ENCODE measurements at regions not wholly inside any gene's neighbourhood (a gene's known extent, or its start where the extent isn't known, plus 50 kb on each side); places are given as distances from the start of the nearest gene placed in this dataset.
"Not testable (repeated sequence)": the region's sequence is repeated elsewhere in the genome, so short reads cannot be mapped to it uniquely, and the experiment has no call there.

DNA sequence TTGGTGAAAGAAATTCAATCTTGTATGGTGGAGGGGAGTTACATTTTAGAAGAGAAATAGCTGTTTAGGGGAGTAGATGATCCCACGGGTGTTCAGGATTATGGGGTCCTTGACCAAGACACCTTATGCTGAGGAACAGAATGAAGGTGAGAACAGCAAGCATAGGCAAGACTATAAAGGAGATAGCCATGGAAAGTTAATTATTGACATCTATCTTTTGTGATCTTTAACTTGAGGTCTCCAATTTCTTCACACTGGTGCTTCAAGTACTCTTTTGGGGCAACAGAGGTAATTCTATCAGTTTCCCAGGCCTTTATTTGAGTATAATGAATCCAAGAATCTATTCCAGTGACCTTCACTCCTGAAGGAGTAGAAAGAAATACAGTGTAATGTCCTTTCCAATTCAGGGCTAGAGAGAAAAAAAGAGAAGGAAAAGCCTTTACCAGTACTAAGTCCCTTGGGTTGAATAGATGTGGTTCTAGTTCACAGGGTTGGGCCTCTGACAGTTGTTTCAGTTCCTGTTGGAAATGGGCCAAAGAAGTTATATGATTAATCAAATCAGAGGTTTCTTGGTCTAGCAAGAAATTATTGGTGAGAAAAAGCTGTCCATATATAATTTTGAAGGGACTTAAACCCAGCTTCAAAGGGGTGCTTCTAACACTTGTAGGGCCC, 2104.1 kb upstream of the ACO1 start:
- DNase-seq (ENCODE audit: low read depth in 4 of 4, low spot score in 3 of 4): no peak

DNA sequence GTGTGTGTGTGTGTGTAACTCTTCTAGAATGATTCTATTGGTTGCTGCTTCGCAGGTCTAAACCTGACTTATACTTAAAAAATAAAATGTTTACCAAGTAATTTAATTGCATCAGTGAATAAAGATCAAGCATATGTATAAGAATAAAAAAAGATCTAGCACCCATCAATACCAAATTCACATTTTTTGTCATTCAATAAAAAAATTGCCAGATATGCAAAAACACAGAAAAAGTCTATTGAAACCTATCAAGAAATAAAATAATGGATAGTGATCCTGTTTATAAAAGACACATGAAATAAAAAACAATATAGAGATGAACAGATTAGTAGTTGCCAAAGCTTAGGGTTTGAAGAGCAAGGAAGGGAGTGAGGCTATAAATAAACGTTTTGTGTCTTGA, 2095.0 kb upstream of the ACO1 start:
- DNase-seq (ENCODE audit: low read depth in 4 of 4, low spot score in 3 of 4): no peak

DNA sequence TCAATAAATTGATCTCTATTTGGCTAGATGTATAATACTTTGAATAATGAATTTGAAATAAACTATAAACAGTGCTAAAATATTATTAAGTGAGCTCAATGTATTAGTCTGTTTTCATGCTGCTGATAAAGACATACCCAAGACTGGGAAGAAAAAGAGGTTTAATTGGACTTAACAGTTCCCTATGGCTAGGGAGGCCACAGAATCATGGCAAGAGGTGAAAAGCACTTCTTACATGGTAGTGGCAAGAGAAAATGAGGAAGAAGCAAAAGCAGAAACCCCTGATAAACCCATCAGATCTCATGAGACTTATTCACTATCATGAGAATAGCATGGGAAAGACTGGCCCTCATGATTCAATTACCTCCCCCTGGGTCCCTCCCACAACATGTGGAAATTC, 2092.4 kb upstream of the ACO1 start:
- DNase-seq (ENCODE audit: low read depth in 4 of 4, low spot score in 3 of 4): not testable (repeated sequence)

DNA sequence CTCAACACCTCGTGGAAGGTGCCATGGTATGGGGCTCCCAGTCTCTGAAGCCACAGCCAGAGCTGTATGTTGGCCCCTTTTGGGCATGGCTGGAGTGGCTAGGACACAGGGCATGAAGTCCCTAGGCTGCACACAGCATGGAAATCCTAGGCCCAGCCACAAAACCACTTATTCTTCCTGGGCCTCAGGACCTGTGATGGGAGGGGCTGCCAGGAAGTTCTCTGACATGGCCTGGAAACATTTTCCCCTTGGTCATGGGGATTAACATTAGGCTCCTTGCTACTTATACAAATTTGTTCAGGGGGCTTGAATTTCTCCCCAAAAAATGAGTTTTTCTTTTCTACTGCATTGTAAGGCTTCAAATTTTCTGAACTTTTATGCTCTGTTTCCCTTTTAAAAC, 2091.2 kb upstream of the ACO1 start:
- no peak for DNase-seq (ENCODE audit: low read depth in 4 of 4, low spot score in 3 of 4)

DNA sequence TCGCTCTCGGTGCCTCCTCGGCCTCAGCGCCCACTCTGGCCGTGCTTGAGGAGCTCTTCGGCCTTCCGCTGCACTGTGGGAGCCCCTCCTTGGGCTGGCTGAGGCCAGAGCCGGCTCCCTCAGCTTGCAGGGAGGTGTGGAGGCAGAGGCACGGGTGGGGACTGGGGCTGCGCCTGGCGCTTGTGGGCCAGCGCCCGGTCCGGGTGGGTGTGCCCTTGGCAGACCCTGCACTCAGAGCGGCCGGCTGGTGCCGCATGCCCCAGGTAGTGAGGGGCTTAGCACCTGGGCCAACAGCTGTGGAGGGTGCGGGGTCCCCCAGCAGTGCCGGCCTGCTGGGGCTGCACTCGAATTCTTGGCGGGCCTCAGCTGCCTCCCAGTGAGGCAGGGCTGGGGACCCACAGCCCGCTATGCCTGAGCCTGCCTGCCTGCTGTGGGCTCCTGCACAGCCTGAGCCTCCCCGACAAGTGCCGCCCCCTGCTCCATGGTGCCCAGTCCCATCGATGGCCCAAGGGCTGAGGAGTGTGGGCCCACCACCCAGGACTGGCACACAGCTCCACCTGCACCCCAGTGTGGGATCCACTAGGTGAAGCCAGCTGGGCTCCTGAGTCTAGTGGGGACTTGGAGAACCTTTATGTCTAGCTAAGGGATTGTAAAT, 2085.2 kb upstream of the ACO1 start:
- no peak for DNase-seq (ENCODE audit: low read depth in 4 of 4, low spot score in 3 of 4)

DNA sequence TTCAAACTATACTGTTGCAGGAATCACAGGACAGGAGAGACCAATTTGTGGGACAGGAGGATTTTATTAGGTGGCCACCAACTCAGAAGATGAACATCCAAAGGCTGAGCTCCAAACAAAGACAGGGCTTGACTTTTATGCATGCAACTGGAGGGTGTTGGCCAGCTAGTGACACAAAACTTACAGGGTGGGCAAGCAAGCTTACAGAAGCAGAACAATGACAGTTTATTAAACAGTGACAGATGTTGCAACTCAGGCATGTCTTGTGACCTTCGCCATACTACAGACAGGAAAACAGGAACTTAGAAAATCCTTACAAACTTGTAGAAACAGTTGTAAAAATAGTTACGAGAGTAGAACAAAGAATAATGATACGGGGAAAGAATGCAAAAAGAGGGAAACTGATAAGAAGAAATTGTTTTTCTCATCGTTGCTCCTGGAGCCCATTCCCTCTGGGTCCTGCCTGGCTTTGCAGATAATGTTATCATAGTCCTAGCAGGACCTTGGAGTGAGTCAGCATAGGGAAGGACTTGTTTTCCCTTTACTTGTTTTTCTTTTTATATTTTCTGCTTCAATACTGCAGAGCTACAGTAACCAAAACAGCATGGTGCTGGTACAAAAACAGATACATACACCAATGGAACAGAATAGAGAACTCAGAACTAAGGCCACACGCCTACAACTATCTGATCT, 2083.0 kb upstream of the ACO1 start:
- peak in 1 of 4 donors; percentile 1 for DNase-seq (ENCODE audit: low read depth in 4 of 4, low spot score in 3 of 4)

DNA sequence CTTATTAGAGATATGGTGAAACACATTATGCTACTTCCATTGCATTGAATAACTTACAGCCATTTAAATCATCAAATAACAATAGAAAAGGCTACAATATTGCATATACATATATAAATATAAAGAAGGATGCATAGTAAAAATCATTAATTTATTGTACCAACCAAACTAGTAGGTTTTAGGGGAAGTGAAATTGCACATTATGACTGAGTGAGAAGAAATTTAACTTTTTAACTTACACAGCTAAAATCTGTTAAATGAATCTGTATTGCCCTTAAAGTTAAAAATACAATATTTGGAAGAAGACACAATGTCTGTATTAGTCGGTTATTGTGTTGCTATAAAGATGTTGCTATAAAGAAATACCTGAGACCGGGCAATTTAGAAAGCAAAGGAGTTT, 2073.7 kb upstream of the ACO1 start:
- DNase-seq (ENCODE audit: low read depth in 4 of 4, low spot score in 3 of 4): no peak

DNA sequence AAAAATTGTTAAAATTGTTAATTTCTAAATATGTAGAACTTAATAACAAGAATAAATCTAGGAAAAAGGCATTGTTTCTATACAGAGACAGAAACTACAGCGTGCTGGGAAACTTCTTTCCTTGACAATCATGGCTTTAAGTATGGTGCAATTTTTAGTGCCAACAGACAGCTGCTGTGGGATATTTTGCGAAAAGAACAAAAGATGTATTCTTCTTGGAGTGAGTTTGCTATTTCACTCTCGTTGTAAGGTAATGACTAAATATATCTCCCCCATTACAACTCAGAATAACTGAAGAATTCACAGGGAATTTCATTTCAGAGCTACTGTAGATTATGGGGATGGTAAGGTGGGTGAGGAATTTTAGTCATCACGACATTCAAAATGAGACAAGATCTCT, 2055.0 kb upstream of the ACO1 start:
- DNase-seq (ENCODE audit: low read depth in 4 of 4, low spot score in 3 of 4): no peak

DNA sequence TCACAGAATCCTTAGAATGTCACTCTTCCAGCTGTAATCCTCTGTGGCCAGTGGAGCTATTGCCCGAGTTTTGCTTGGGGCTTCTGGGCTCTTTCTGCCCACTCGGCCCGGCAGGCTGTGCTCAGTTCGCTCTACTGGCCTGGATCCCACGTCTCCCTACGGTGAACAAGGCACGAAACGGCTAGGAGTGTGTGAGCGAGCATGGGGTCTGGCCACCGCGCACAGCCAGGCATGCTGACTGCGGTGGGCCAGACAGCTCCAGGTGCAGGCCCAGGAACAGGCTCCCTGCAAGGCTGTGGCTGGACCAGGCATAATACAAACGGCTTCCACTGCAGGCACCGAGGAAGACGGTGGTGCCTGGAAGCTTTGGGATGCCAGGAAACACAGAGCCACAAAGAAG, 2035.5 kb upstream of the ACO1 start:
- no peak for DNase-seq (ENCODE audit: low read depth in 4 of 4, low spot score in 3 of 4)

DNA sequence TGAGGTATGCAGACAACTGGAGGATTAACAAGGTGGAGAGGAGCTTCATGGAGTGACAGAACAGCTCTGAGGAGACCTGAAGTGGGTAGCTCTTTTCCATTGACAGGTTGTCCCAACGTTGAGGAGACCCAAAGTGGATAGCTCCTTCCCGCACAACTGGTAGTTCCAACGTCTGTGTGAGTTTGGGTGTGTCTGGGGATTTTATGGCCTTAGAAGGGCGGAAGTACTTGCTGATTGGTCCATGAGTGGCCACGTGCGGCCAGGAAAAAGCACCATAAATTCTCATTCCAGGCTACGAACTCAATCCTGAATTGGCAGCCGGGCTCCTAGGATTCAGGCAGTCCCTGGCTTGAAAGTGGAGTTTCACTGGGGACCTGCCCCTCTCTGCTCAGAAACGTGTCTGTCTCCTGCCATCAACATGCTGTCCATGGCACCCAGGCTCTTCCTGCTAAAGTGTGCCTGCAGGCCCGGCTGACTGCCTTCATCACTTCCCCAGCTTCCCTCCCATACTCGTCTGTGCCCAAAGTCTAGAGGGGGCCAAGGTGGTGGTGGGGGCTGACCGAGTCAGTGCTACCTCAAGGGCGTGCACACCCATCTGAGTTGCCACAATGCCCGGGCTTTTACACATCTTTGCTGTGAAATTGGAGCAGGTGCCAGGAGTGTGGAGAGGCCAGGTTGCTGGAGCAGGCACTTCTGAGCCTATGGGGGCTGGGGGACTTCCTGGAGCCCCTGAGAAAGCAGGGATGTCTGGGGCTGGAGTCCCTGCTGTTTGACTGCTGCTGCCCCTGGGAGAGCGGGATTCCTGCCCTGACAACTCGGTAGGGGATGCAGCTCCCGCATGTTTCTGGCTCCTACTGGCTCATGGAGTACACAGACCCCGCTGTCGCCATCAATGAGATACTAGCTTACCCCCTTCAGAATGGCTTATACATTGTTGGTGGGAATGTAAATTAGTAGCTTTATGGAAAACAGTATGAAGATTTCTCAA, 2034.6 kb upstream of the ACO1 start:
- no peak for DNase-seq (ENCODE audit: low read depth in 4 of 4, low spot score in 3 of 4)

DNA sequence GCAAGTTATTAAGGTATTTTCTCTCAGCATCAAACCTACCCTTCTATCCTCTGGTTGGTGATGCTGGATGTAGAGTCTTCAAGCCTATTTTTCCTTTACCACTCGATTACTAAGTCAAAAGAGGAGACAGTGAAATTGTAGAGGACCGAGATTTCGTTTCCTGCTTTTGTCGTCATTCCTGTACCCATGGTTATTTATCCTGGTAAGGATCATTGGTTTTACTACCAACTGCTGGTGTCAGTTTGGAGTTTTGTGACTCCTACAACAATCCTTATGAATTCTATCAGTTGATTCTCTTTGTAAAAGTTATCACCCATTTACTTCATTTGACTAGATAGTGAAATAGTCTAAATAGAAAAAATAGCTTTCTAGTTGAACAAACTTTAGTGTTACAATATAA, 2028.2 kb upstream of the ACO1 start:
- DNase-seq (ENCODE audit: low read depth in 4 of 4, low spot score in 3 of 4): peak in 2 of 4 donors; percentile 0 to 8

DNA sequence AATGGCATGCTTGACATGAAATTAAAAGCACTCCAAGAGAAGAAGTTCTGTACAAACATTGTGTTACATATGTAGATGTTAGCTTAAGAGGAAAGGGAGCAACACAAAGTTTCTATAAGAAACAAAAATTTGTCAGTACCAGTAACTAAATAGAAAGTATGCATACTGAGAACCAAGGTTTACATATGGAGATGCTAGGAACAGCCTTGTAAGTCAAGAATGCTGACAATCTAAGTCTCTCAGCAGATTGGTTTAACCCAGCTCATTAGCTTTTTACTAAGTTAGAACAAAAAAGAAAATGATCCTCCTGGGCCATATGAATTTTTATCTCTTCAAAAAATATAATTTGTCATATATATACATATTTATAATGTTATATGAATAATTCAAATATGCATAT, 2022.1 kb upstream of the ACO1 start:
- no peak for DNase-seq (ENCODE audit: low read depth in 4 of 4, low spot score in 3 of 4)

DNA sequence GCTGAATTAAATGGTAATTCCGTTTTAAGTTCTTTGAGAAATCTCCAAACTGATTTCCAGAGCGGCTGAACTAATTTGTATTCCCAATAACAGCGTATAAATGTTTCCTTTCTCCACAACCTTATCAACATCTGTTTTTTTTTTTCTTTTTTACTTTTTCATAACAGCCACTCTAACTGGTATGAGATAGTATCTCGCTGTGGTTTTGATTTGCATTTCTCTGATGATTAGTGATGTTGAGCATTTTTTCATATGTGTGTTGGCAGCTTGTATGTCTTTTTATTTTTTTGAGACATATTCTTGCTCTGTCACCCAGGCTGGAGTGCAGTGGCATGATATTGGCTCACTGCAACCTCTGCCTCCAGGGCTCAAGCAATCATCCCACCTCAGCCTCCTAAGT, 2018.3 kb upstream of the ACO1 start:
- not testable (repeated sequence) for DNase-seq (ENCODE audit: low read depth in 4 of 4, low spot score in 3 of 4)

DNA sequence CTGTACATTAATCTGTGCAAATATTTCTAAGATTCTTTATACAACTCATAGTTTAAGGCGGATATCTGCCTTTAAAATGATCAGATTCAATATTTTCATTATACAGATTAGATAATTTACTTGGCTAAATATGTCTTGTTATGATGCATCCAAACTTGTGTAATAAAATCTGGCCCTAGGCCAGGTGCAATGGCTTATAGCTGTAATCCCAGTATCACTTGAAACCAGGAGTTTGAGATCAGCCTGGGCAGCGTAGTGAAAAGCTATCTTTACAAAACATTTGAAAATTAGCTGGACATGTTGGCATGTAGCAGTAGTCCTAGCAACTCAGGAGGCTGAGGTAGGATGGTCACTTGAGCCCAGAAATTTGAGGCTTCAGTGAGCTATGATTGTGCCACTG, 2002.2 kb upstream of the ACO1 start:
- no peak for DNase-seq (ENCODE audit: low read depth in 4 of 4, low spot score in 3 of 4)

DNA sequence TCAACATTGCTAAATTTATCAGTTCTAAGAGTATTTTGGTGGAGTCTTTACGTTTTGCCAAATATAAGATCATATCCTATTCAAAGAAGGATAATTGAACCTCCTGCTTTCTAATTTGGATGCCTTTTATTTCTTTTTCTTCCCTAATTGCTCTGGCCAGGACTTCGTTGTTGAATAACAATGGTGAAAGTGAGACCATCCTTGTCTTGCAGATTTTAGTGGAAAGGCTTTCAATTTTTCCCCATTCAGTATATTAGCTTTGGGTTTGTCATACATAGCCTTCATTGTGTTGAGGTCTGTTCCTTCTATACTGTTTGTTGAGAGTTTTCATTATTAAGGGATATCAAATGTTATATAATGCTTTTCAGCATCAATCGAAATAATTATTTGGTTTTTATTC, 1974.2 kb upstream of the ACO1 start:
- no peak for DNase-seq (ENCODE audit: low read depth in 4 of 4, low spot score in 3 of 4)

DNA sequence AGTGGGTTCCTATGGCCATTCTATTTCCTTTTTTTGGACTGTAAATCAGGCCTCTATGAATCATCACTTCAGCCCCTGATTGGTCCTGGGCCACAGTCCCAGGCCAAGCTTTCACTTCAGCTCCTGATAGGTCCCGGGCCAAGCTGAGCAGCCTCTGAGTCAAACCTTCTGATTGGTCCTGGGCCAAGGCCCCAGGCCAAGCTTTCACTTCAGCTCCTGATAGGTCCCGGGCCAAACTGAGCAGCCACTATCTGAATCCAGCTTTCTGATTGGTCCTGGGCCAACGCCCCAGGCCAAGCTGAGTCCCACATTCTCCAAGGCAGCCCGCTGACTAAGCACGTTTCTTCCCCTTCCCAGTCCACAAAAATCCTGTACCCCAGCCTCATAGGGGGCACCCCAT, 1972.9 kb upstream of the ACO1 start:
- DNase-seq (ENCODE audit: low read depth in 4 of 4, low spot score in 3 of 4): no peak

DNA sequence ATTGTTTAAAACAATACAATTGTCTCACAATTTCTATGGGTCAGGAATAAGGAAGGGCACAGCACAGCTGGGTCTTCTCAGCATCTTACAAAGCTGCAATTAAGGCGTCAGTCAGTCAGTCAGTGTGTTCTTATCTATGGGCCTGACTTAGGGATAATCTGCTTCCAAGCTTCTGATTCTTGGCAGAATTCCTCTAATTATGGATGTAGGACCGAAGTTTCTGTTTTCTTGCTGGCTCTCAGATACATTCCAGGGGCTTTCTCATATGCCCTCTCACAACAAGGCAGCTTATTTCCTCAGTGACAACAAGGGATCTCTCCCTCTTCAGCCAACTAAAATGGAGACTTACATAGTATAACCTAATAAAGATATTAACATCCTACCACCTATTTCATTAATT, 1925.3 kb upstream of the ACO1 start:
- peak in 1 of 4 donors; percentile 0 for DNase-seq (ENCODE audit: low read depth in 4 of 4, low spot score in 3 of 4)

DNA sequence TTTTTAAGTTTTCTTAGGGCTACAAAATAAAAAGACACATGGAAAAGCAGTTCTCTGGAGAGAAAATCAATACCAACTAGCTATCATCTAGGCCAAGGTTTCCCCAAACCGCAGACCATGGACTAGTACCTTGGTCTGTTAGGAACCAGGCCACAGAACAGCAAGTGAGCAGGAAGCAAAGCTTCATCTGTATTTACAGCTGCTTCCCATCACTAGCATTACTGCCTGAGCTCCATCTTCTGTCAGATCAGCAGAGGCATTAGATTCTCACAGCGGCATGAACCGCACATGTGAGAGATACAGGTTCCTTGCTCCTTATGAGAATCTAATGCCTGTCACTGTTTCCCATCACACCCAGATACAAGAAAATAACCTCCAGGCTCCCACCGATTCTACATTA, 1907.6 kb upstream of the ACO1 start:
- DNase-seq (ENCODE audit: low read depth in 4 of 4, low spot score in 3 of 4): no peak

DNA sequence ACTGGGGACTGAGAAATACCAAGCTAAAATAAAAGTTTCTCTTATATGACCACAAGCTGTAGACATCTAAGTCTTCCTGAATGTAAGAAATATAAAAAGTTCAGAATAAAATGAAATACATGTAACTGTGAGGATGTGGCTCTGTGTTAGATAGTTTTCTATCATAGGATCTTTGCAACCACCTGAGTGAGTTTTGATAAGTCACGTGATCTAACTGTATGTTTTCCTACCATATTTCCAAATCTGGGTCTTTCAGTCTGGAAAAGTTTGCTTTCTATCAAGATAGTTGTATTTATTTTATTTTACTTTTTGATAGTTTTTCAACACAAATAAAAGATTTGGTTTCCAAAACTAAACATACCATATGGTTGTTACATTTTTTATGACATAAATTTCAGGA, 1905.8 kb upstream of the ACO1 start:
- DNase-seq (ENCODE audit: low read depth in 4 of 4, low spot score in 3 of 4): no peak

DNA sequence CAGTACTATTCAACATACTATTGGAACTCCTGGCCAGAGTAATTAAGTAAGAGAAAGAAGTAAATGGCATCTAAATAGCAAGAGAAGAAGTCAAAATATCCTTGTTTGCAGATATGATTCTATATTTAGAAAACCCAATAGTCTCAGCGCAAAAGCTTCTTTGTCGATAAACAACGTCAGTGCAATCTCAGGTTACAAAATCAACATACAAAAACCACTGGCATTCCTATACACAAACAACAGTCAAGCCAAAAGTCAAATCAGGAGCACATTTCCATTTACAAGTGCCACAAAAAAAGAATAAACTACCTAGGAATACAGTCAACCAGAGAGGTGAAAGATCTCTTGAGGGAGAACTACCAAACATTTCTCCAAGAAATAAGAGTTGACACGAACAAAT, 1901.9 kb upstream of the ACO1 start:
- DNase-seq (ENCODE audit: low read depth in 4 of 4, low spot score in 3 of 4): no peak

DNA sequence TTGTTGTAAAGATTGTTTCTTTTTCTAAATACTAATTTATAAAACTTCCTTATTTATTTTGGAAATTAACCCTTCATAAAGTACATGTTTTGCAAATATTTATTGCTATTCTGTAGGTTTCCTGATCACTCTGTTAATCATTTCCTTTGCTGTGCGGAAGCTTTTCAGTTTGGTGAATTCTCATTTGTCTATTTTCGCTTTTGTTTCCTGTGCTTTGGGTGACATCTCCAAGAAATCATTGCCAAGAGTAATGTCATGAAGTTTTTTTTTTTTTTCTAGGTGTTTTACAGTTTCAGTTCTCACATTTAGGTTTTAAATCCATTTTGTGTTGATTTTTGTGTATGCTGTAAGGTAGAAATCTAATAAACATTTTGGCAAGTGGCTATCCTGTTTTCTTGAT, 1899.8 kb upstream of the ACO1 start:
- no peak for DNase-seq (ENCODE audit: low read depth in 4 of 4, low spot score in 3 of 4)

Measured in right renal pelvis (tissue), 4 donors.